ENCODE measurements at regions not wholly inside any gene's neighbourhood (a gene's known extent, or its start where the extent isn't known, plus 50 kb on each side); places are given as distances from the start of the nearest gene placed in this dataset.
"Not testable (repeated sequence)": the region's sequence is repeated elsewhere in the genome, so short reads cannot be mapped to it uniquely, and the experiment has no call there.

DNA sequence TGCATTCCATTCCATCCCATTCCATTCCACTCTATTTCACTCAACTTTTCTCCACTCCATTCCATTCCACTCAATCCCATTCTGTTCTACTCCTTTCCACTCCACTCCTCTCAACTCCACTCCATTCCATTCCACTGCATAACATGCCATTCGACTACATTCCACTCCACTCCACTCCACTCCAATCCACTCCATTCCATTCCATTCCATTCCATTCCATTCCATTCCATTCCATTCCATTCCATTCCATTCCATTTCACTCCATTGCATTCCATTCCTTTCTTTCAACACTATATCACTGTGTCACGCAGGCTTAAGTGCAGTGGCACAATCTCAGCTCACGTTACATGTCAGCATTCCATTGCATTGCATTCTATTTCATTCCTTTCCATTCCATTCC is 1430.4 kb downstream of the TSPY10 start:
- ATAC-seq, H3K36me3 Mint-ChIP-seq: not testable (repeated sequence)

DNA sequence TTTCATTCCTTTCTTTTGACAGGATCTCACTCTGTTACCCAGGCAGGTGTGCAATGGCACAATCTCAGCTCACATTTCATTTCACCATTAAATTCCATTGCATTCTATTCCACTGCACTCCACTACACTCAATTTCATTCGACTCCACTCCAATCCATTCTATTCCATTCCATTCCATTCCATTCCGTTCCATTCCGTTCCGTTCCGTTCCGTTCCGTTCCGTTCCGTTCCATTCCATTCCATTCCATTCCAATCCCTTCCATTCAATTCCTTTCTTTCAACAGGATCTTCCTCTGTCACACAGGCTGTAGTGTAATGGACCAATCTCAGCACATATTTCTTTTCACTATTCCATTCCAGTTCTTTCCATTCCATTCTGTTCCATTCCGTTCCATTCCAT is 1445.7 kb downstream of the TSPY10 start:
- DNase-seq (ENCODE audit: low spot score in 2 of 2), result no peak
- H3K27ac Mint-ChIP-seq, result no peak overlapping the region

More for the DNA sequence above, 1430.4 kb downstream of the TSPY10 start:
- DNase-seq (ENCODE audit: low spot score in 2 of 2); H3K4me3 Mint-ChIP-seq; H3K27ac Mint-ChIP-seq; H3K4me1 Mint-ChIP-seq: not testable (repeated sequence)
- peaks cover 81% of the 10 kb centered on the region for H3K9me3 Mint-ChIP-seq

DNA sequence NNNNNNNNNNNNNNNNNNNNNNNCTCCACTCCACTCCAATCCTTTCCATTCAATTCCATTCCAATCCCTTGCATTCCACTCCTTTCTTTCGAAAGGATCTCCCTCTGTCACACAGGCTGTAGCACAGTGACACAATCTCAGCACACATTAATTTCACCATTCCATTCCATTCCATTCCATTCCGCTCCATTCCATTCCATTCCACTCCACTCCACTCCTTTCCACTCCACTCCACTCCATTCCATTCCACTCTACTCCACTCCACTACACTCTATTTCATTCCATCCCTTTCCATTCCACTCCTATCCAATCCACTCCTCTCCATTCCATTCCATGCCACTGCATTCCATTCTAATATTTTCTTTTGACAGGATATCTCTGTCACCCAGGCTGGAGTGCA is 1459.0 kb downstream of the TSPY10 start:
- ATAC-seq (no peak), DNase-seq (ENCODE audit: low spot score in 2 of 2) (no peak)
- Mint-ChIP-seq H3K27ac (no peak overlapping the region), H3K36me3 (no peaks in the 10 kb centered on the region), H3K4me3 (no peak overlapping the region), H3K4me1 (no peaks in the 10 kb centered on the region), H3K9me3 (peaks cover 99% of the 10 kb centered on the region)

More for the DNA sequence above, 1445.7 kb downstream of the TSPY10 start:
- no peak for ATAC-seq
- Mint-ChIP-seq H3K4me1 (no peaks in the 10 kb centered on the region), H3K36me3 (peaks cover 5% of the 10 kb centered on the region), H3K4me3 (no peak overlapping the region), H3K9me3 (peaks cover 91% of the 10 kb centered on the region)

DNA sequence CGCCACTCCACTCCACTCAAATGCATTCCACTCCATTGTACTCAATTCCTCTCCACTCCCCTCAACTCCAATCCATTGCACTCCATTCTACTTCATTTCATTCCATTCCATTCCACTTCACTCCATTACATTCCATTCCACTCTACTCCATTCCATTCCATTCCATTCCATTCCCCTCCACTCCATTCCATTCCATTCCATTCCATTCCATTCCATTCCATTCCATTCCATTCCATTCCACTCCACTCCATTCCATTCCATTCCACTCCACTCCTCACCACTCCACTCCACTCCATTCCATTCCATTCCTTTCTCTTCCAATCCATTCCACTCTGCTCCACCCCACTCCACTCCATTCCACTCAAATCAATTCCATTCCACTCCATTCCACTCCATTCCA is 1459.9 kb downstream of the TSPY10 start:
- no peaks in the 10 kb centered on the region for H3K4me1 Mint-ChIP-seq
- no peaks in the 10 kb centered on the region for H3K36me3 Mint-ChIP-seq
- H3K4me3 Mint-ChIP-seq, result no peak overlapping the region
- no peak overlapping the region for H3K27ac Mint-ChIP-seq
- no peak for ATAC-seq
- DNase-seq (ENCODE audit: low spot score in 2 of 2), result no peak
- H3K9me3 Mint-ChIP-seq, result peaks cover 99% of the 10 kb centered on the region

DNA sequence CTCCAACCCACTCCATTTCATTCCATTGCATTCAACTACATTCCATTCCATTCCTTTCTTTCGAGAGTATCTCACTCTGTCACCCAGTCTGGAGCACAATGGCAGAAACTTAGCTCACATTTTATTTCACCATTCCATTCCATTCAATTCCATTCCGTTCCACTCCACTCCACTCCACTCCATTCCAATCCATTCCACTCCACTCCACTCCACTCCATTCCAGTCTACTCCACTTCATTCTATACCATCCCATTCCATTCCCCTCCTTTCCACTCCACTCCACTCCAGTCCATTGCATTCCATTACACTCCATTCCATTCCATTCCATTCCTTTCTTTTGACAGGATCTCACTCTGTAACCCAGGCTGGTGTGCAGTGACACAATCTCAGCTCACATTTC is 1466.3 kb downstream of the TSPY10 start:
- DNase-seq (ENCODE audit: low spot score in 2 of 2), result no peak
- no peaks in the 10 kb centered on the region for H3K4me1 Mint-ChIP-seq
- H3K36me3 Mint-ChIP-seq, result no peaks in the 10 kb centered on the region

DNA sequence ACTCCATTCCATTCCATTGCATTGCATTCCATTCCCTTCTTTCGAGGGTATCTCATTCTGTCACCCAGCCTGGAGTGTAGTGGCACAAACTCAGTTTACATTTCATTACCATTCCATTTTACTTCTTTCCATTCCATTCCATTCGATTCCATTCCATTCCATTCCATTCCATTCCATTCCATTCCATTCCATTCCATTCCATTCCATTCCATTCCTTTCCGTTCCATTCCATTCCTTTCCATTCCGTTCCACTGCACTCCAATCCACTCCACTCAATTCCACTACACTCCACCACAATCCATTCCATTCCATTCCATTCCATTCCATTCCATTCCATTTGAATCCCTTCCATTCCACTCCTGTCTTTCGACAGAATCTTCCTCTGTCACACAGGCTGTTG is 1472.0 kb downstream of the TSPY10 start:
- not testable (repeated sequence) for H3K4me3 Mint-ChIP-seq; H3K27ac Mint-ChIP-seq; DNase-seq (ENCODE audit: low spot score in 2 of 2); H3K4me1 Mint-ChIP-seq; H3K36me3 Mint-ChIP-seq
- H3K9me3 Mint-ChIP-seq, result peaks cover 79% of the 10 kb centered on the region
- ATAC-seq, result peak; percentile 49

More for the DNA sequence above, 1466.3 kb downstream of the TSPY10 start:
- H3K9me3 Mint-ChIP-seq, result peaks cover 97% of the 10 kb centered on the region
- no peak for ATAC-seq
- no peak overlapping the region for H3K27ac Mint-ChIP-seq
- H3K4me3 Mint-ChIP-seq, result no peak overlapping the region

DNA sequence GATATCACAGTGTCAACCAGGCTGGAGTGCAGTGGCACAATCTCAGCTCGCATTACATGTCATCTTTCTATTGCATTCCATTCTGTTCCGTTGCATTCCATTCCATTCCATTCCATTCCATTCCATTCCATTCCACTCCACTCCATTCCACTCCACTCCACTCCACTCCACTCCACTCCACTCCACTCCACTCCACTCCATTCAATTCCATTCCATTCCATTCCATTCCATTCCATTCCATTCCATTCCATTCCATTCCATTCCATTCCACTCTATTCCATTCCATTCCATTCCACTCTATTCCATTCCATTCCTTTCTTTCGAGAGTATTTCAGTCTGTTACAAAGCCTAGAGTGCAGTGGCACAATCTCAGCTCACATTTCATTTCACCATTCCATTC is 1486.5 kb downstream of the TSPY10 start:
- H3K36me3 Mint-ChIP-seq; H3K27ac Mint-ChIP-seq; DNase-seq (ENCODE audit: low spot score in 2 of 2); H3K4me1 Mint-ChIP-seq; ATAC-seq; H3K4me3 Mint-ChIP-seq: not testable (repeated sequence)
- peaks cover 91% of the 10 kb centered on the region for H3K9me3 Mint-ChIP-seq

DNA sequence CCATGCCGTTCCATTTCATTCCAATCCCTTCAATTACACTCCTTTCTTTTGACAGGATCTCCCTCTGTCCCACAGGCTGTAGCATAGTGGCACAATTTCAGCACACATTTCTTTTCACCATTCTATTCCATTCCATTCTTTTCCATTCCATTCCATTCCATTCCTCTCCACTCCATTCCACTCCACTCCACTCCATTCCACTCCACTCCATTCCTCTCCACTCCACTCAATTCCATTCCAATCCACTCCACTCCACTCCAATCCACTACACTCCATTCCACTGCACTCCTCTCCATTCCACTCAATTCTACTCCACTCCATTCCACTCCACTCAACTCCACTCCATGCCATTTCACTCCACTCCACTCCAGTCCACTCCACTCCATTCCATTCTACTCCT is 1495.1 kb downstream of the TSPY10 start:
- Mint-ChIP-seq H3K27ac (no peak overlapping the region), H3K4me3 (no peak overlapping the region), H3K9me3 (peaks cover 88% of the 10 kb centered on the region), H3K4me1 (no peaks in the 10 kb centered on the region), H3K36me3 (no peaks in the 10 kb centered on the region)
- DNase-seq (ENCODE audit: low spot score in 2 of 2) (no peak), ATAC-seq (no peak)

DNA sequence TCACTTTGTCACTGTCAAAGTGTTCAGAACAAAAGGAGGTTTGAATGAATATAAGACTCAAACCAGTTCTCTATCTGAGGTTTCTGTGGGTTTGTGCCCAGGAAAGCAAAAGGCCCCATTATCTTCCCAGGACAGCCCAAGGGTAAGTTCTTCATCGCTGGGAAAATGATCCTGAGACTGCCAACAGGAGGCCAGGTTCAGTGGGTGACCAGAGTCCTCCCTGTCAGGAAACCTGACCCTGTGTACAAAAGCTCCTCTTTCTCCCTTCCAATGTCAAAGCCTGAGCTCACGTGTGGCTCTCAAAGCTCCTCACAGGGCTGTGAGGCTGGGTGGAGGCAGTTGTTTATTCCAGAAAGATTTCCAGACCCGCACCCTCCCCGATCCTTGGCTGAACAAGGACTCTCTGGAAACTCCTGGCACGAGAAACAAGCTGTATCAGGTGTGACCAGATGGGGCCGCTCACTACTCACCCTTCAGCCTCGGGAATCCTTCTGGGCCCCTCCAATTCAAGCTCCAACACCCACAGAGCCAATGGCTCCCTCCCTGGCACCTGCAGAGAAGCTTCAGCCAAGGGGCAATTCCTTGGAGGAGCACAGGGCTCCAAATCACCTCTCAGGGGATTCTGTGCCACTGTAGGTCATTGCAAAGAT is 1516.7 kb downstream of the TSPY10 start:
- no peaks in the 10 kb centered on the region for H3K36me3 Mint-ChIP-seq

DNA sequence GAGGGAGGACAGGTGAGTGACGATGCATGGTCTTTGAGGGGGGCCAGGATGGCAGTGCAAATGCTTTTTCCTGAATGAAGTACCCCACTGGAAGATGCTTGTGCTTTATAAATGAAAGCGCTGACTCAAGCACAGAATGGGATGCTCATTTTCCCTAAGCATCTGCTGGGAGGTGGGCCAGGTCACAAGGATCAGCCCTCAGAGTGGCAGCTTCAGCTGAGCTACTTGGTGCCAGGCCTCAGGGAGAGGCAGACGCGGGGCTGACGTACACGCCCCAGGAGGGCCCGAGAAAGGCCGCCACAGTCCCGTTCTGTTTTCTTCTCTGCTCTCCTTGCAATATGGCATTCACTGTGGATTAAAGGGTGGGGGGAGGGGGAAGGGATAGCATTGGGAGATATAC is 1535.8 kb downstream of the TSPY10 start:
- H3K4me3 Mint-ChIP-seq, result no peak overlapping the region
- H3K36me3 Mint-ChIP-seq, result no peaks in the 10 kb centered on the region
- ATAC-seq (no peak), DNase-seq (ENCODE audit: low spot score in 2 of 2) (no peak)
- H3K4me1 Mint-ChIP-seq, result no peaks in the 10 kb centered on the region
- H3K9me3 Mint-ChIP-seq, result peaks cover 2% of the 10 kb centered on the region
- H3K27ac Mint-ChIP-seq, result no peak overlapping the region

More for the DNA sequence above, 1516.7 kb downstream of the TSPY10 start:
- no peak for DNase-seq (ENCODE audit: low spot score in 2 of 2)
- no peak overlapping the region for H3K27ac Mint-ChIP-seq
- no peaks in the 10 kb centered on the region for H3K4me1 Mint-ChIP-seq
- H3K4me3 Mint-ChIP-seq, result no peak overlapping the region
- ATAC-seq, result no peak
- H3K9me3 Mint-ChIP-seq, result peaks cover 25% of the 10 kb centered on the region

DNA sequence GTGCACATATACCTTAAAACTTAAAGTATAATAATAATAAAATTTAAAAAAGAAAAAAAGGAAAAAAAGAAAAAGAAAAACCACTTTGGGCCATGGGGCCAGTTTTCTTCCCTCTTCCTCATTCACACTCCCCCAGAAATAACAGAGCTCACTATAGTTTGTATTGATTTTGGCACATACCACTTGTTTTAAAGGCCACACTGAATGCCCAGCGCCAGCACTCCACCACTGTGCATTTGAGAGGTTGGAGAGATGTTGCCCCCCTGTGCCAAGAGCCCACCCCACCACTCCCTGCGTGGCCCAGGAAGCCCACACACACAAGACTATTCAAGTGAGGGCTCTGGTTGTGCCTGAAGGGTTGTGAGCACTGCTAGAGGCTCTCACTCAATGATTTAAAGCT is 1536.3 kb downstream of the TSPY10 start:
- no peak overlapping the region for H3K27ac Mint-ChIP-seq
- no peak overlapping the region for H3K4me3 Mint-ChIP-seq
- H3K36me3 Mint-ChIP-seq, result no peaks in the 10 kb centered on the region

DNA sequence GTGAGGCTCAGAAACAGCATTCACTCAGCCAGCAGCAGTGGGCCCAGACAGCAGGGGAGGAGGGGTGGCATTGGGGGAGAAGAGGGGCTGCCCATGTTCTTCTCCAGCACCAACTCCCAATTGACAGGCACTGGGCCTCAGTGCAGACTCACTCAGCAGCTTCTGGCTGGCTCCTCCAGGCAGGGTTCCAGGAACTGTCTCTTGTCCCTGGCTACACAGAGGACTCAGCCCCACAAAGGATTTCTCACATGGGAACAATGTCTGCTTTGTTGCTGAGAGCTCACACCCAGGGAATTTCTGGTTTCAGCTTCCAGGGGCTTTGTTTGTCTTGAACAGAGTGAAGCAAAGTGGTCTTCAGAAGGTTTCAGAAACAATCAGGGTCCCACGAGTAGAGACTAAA is 1536.7 kb downstream of the TSPY10 start:
- DNase-seq (ENCODE audit: low spot score in 2 of 2), result no peak
- Mint-ChIP-seq H3K4me1 (no peaks in the 10 kb centered on the region), H3K36me3 (no peaks in the 10 kb centered on the region), H3K27ac (no peak overlapping the region), H3K9me3 (peaks cover 2% of the 10 kb centered on the region), H3K4me3 (no peak overlapping the region)
- no peak for ATAC-seq

More for the DNA sequence above, 1536.3 kb downstream of the TSPY10 start:
- no peaks in the 10 kb centered on the region for H3K4me1 Mint-ChIP-seq
- H3K9me3 Mint-ChIP-seq, result peaks cover 2% of the 10 kb centered on the region
- ATAC-seq (no peak), DNase-seq (ENCODE audit: low spot score in 2 of 2) (no peak)

DNA sequence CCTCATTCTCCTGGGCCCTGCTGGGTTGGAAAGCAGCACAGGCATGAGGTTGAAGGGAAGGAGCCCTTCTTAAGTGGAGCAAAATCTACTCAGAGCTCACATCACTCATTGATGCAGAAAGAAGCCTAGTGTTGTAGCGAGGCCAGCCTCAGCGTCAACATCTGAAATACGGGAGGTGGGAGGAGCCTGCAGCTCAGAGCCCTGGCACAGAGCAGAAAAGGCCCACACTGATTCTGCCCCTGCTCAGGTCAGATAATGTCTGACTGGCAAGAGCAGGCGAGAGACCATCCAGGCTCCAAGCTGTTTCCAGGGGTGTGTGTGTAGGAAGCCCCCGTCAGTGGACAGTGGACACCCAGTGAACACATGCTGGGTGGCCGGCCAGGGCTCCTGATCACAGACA is 1541.6 kb downstream of the TSPY10 start:
- H3K36me3 Mint-ChIP-seq, result no peaks in the 10 kb centered on the region
- H3K4me3 Mint-ChIP-seq, result no peak overlapping the region
- DNase-seq (ENCODE audit: low spot score in 2 of 2) (no peak), ATAC-seq (no peak)
- H3K9me3 Mint-ChIP-seq, result no peaks in the 10 kb centered on the region
- H3K4me1 Mint-ChIP-seq, result no peaks in the 10 kb centered on the region
- no peak overlapping the region for H3K27ac Mint-ChIP-seq

DNA sequence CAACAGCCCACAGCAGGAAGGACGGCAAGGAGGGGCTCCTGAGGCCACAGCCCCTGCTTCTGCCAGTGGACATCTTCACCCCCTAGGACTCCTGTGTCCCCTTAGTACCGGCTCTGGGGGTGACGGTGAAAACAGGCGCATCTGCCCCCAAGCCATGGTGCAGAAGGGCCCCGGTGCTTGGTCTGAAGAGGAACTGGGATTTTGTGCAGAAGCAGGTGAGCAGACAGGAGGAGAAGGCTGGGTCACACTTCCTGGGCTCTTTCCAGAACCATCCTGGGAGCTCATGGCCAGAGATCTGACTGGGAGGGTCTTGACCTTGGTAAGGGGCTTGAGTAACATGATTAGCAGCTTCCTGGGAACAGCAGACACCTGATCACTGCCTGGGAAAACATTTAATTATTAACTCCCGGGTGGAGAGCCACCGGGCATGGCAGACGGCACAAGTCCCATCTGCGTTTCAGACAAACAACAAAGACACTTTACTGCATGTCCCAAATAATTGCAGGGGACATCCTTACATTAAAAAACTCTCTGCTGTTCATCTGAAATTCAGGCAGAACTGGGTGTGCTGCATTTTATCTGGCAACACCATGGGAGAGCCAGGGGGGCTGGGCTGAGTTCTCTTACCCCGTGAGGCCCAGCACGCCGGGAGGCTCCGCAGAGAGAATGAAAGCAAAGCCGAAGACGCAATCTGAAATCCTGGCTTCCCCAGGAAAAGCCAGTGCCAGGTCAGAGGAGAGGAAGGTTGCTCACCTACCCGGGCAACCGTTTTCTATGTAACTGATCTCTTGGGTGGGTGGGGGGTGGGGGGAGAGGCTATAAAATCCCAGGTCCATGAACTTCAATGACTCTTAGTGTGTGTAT is 1542.8 kb downstream of the TSPY10 start:
- Mint-ChIP-seq H3K36me3 (no peaks in the 10 kb centered on the region), H3K4me3 (no peak overlapping the region), H3K4me1 (no peaks in the 10 kb centered on the region), H3K27ac (no peak overlapping the region), H3K9me3 (no peaks in the 10 kb centered on the region)
- ATAC-seq (no peak), DNase-seq (ENCODE audit: low spot score in 2 of 2) (no peak)

DNA sequence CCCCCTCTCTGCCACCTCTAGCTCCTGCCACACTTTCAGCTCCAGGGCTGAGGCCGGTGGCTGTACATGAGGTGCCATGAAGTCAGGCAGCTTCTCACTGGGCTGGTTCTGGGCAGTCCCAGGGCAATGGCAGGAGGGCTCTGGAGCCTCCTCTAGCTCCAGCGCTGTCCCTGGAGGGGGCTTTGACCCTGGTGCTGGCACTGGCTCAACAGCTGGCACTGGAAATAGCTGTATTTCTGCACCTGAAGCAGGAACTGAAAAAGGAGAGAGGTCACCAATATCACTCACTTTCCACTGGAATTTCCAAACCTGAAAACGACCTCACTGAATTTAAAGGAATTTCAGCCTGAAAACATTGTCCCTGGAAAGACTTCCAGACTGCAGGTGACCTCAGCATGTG is 1558.1 kb downstream of the TSPY10 start:
- H3K27ac Mint-ChIP-seq; H3K36me3 Mint-ChIP-seq; H3K4me3 Mint-ChIP-seq; DNase-seq (ENCODE audit: low spot score in 2 of 2); H3K9me3 Mint-ChIP-seq; ATAC-seq; H3K4me1 Mint-ChIP-seq: not testable (repeated sequence)

DNA sequence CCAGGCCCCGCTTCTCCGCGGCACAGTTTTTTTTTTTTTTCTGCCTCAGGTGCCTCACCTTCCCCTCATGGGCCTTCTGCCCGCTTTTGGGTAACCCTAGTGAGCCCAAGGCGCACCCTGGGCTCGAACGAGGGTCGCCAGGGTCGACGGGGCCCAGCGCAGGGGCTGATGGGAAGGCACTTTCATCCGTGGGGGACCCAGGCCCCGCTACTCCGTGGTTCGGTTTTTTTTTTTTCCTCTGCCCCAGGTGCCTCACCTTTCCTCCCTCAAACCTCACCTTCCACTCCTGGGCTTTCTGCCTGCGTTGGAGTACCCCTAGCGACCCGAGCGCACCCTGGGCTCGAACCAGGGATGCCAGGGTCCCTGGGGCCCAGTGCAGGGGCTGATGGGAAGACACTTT is 1569.8 kb downstream of the TSPY10 start:
- not testable (repeated sequence) for DNase-seq (ENCODE audit: low spot score in 2 of 2); H3K9me3 Mint-ChIP-seq; H3K36me3 Mint-ChIP-seq; ATAC-seq; H3K4me3 Mint-ChIP-seq; H3K4me1 Mint-ChIP-seq; H3K27ac Mint-ChIP-seq
